ENCODE measurements at regions not wholly inside any gene's neighbourhood (a gene's known extent, or its start where the extent isn't known, plus 50 kb on each side); places are given as distances from the start of the nearest gene placed in this dataset.

DNA sequence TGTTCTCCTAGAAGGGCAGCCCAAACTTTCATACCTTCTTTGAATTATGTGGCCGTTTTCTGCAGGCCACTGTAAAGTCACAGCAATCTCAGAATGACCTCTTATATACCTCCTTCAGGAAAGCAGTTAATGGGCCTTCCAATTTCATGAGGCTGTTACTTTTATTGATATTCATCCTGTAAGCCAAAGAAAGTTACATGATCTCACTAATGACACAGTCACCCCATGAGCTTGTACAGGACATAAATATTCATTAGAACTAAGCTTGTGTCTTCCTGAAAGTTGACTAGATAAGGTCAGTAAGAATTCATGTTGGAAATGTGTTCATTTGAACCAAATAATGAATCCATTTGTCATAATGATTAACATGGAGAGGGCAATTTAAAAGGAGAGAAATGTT lies 283.1 kb upstream of the NWD2 start:
- DNase-seq (no peak), ATAC-seq (no peak)
- Histone ChIP-seq H3K27me3 (ENCODE audit: low read depth) (no peaks in the 10 kb centered on the region), H3K4me3 (no peak overlapping the region), H3K9me3 (no peaks in the 10 kb centered on the region), H3K4me1 (no peaks in the 10 kb centered on the region), H3K27ac (no peak overlapping the region), H3K36me3 (no peaks in the 10 kb centered on the region)
- no peak for TF ChIP-seq CTCF (IDR thresholded peaks at IDR 0.05)
- intact Hi-C loops (cut with DNase I), result no loop called here

DNA sequence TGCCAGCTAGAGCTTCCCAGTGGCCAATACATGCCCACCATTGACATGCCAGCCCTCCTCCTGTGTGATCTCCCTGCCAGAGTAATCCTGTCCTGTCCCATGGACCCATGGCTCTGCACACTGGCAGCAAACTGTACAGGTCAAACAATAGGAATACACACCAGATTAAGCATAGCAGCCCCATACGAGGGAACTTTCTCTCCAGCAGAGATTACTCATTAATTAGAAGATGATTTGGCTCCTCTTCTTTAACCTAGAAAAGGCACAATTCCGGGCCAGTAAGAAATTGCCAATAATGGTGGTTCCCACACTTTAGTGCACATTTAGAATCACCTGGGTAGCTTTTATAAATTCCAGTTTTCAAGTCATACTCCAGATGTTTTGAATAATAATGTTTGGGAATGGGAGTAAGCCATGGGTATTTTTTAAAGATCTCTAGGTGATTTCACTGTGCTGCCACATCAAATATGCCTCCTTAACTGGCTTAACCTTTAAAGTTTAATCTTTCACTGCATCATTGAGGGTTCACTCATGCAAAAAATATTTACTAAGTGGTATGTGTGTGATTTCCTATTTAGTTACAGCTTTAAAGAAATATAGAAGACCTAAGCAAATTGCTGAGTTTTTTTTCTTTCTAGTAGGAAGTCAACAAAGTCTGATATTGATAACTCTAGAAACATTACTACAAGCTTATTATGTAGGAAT lies 277.6 kb upstream of the NWD2 start:
- TF ChIP-seq CTCF (IDR thresholded peaks at IDR 0.05), result no peak
- no peaks in the 10 kb centered on the region for H3K9me3 ChIP-seq
- H3K4me1 ChIP-seq, result no peaks in the 10 kb centered on the region
- intact Hi-C loops (cut with DNase I), result no loop called here
- H3K36me3 ChIP-seq, result no peaks in the 10 kb centered on the region
- DNase-seq (no peak), ATAC-seq (no peak)
- no peak overlapping the region for H3K4me3 ChIP-seq
- H3K27ac ChIP-seq, result no peak overlapping the region
- H3K27me3 ChIP-seq (ENCODE audit: low read depth), result no peaks in the 10 kb centered on the region

GRCh38 chr4:36979533-36979932 lies 265.0 kb upstream of the NWD2 start:
- Histone ChIP-seq H3K36me3 (no peaks in the 10 kb centered on the region), H3K9me3 (no peaks in the 10 kb centered on the region), H3K4me3 (no peak overlapping the region), H3K27ac (no peak overlapping the region), H3K4me1 (no peaks in the 10 kb centered on the region), H3K27me3 (ENCODE audit: low read depth) (no peaks in the 10 kb centered on the region)
- no peak for TF ChIP-seq CTCF (IDR thresholded peaks at IDR 0.05)
- ATAC-seq, result no peak
- intact Hi-C loops (cut with DNase I), result no loop called here
- no peak for DNase-seq

DNA sequence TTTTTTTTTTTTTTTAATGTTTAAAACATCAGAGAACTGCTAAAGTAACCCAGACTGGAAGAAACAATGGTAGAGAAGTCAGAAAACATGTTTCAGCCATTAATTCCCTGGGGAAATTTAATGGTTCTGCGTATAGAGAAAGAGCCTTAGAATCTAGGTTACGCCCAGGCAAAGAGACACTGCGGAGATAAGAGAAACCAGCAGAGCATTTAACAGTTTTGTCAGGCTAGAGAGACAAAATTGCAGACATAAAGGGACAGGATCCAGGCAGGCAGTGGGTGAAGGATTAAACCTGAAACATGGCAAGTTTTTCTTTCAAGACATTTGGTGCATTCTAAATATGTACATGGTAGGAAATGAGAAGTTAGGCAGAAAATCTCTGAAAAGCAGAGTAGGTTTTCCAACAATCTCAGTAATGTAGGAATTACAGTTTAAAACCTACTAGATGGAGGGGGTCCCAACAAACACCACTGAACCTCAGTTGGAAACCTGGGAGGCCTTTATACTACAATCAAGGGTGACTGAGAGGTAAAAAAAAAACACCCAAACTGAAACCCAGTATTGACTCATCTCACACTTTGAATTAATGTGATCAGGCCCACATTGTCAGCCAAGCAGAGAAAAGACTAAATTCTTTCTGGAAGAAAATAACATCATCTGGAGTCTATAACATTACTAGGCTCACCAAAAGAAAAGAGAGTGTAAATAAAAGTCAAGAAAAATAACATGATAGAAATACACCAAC lies 254.2 kb upstream of the NWD2 start:
- TF ChIP-seq CTCF (IDR thresholded peaks at IDR 0.05), result no peak
- H3K9me3 ChIP-seq, result no peaks in the 10 kb centered on the region
- H3K4me1 ChIP-seq, result no peaks in the 10 kb centered on the region
- H3K27ac ChIP-seq, result no peak overlapping the region
- no peak for DNase-seq
- no peak overlapping the region for H3K4me3 ChIP-seq
- ATAC-seq, result no peak
- H3K27me3 ChIP-seq (ENCODE audit: low read depth), result no peaks in the 10 kb centered on the region
- intact Hi-C loops (cut with DNase I), result no loop called here
- no peaks in the 10 kb centered on the region for H3K36me3 ChIP-seq

- no peaks in the 10 kb centered on the region for H3K27me3 ChIP-seq (ENCODE audit: low read depth)
- no peak overlapping the region for H3K27ac ChIP-seq
- no peaks in the 10 kb centered on the region for H3K4me1 ChIP-seq
- H3K4me3 ChIP-seq, result no peak overlapping the region
- intact Hi-C loops (cut with DNase I), result no loop called here
- TF ChIP-seq CTCF (IDR thresholded peaks at IDR 0.05), result no peak
- no peak for ATAC-seq
- DNase-seq, result no peak
- no peaks in the 10 kb centered on the region for H3K36me3 ChIP-seq
- H3K9me3 ChIP-seq, result no peaks in the 10 kb centered on the region
Measured at GRCh38 chr4:36997727-36998126, 246.8 kb upstream of the NWD2 start.

Data from lower lobe of right lung (tissue), 2 donors.